GM21447 (cell line): ENCODE measurements at regions not wholly inside any gene's neighbourhood (a gene's known extent, or its start where the extent isn't known, plus 50 kb on each side); places are given as distances from the start of the nearest gene placed in this dataset.
A peak's percentile ranks its signal among the peaks of the same experiment; 100 is the strongest.

ENCODE experiments used
- ATAC-seq: cut with Tn5 transposase; IDR thresholded peaks from one replicate; pipeline ENCODE4 v1.9.1; 2021; ENCODE audit not compliant: unreplicated experiment

DNA sequence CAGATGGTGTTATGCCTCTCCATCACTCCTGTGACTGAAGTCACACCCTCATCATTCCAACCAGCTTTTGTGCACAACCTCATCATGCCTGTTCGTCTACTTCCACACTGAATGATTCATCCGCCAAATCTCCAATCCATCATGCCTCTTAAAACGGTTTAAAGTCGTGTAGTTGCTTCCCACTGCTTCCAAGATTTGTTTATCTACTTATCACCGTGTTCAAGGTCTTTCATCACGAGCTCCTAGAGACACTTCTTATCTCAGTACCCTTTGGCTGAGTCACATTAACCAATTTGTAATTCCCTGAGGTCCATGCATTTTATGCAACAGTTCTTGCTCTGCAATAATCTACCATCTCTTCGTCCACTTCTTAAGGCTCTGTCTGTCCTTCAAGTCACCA is 592.3 kb upstream of the ID2 start:
- ATAC-seq, result no peak

DNA sequence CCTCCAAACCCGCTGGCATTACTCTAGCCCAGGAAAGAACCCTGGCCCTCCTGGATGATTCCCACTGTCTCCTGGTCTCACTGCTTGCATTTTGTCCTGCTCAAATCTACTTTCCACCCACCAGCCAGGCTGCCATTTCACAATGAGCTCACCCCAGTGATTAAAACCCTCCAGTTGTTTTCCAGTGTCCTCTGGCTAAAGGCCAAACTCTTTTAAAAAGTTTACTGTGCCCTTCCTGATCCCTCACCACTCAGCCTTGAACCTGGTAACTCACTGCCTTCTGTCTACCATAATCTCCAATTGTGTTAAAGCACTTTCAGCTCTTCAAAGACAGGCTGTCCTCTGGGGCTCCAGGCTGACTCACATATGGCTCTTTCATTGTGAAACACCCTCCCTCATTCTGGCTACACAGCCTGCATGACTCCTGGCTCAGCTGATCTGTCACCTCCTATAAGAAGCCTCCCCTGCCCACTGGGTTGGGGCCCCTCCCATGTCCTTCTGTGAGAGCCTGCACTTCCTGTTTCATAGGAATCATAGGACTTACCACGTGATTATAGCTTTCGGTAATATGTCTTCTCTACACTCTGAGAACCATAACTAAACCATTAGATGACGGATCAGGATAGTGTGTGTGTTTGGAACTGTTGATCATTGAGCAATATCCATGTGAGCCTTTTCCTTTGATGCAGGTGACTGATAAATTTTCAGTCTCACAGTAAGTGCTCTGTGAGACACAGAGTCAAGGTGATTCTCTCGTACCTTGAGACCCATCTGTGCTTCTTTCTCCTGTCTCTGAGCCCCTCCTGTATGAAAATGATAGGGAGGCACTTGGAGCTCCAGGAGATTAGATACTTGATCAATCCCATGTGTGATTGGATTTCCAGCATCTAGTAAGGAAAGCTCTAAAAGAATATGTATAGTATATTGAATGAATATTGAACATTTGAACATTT is 590.8 kb upstream of the ID2 start:
- no peak for ATAC-seq

DNA sequence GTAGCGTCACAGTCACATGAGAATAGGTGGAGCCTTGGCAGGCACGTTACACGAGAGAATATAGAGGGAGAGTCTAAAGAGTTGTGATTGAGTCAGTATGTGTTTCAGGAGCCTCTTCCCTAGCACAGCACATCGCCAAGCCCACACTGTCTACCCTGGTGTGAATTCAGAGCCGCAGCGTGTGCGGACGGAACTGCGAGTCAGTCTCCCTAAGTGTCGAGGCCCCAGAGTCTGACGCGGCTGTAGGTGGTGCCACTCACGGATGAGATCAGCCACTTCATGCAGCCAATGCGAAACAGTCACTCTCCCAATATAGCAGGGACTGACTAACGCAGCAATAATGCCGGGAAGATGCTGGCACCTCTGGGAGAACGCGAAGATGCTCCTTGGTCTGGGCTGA is 587.3 kb upstream of the ID2 start:
- ATAC-seq, result no peak

DNA sequence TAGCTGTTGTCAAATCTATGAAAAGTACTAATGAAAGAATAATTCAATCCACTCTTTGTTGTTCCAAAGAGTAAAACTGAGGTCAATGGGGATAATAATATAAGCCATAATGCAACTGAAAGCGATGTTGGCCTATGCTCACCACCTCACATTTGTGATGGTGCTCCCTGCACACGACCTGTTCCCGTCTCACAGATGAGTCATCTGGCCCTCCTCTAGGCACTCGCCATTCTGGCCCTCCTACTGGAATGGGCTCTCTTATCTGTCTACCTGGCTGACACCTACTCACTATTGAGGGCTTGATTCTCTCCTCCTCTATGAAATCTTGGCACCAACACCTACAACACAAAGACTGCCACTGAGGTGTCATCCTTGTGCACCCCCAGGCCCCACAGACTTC is 585.9 kb upstream of the ID2 start:
- no peak for ATAC-seq

DNA sequence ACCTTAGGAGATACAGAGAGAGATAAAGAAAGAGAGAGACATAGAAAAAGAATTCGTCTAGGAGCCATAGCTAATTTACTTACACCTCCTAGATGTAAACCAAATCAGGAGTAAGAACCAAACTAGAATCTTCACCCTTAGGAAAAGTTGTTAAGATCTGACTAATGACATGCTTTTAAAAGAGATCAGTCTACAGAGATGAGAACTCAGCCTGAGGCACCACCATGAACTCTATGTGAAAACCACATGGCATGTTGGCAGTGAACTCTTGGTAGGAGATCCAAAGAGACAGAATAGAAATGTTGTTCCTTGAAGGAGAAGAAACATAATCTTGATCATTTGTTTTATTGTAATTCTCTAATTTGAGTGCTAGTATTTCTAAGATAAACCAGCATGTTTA is 585.4 kb upstream of the ID2 start:
- ATAC-seq, result no peak

GRCh38 chr2:8098476-8099266 is 583.2 kb upstream of the ID2 start:
- ATAC-seq, result no peak

- ATAC-seq, result no peak
Observed at GRCh38 chr2:8099267-8099582, 582.6 kb upstream of the ID2 start.

- no peak for ATAC-seq
Observed at GRCh38 chr2:8101614-8102277, 580.1 kb upstream of the ID2 start.

DNA sequence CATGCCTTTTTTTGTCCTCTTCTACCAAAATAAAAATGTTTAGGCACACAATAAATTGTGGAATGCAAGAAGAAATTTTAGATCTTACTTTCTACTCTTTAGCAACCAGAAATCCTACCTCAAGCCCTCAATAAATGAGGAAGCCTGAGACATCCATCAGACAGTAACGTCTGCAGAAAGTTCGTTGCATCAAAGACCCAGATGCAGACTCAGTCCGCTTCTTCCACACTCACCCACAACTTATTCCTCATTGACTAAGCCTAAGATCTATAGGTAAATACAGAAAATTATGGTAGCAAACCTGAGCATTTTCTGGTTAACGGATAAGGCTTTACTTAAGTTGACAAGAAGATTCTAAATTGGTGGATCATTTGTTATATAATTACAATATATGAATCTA is 579.4 kb upstream of the ID2 start:
- no peak for ATAC-seq

- ATAC-seq, result no peak
Observed at GRCh38 chr2:8103085-8103708, 578.7 kb upstream of the ID2 start.

DNA sequence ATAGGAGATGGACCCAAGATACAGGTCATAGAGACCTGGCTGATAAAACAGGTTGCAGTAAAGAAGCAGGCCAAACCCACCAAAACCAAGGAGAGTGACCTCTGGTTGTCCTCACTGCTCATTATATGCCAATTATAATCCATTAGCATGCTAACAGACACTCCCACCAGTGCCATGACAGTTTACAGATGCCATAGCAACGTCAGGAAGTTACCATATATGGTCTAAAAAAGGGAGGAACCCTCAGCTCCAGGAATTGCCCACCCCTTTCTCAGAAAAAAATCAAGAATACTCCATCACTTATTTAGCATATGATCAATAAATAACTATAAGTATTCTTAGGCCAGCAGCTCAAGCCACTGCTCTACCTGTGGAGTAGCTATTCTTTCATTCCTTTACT is 574.7 kb upstream of the ID2 start:
- ATAC-seq, result no peak

DNA sequence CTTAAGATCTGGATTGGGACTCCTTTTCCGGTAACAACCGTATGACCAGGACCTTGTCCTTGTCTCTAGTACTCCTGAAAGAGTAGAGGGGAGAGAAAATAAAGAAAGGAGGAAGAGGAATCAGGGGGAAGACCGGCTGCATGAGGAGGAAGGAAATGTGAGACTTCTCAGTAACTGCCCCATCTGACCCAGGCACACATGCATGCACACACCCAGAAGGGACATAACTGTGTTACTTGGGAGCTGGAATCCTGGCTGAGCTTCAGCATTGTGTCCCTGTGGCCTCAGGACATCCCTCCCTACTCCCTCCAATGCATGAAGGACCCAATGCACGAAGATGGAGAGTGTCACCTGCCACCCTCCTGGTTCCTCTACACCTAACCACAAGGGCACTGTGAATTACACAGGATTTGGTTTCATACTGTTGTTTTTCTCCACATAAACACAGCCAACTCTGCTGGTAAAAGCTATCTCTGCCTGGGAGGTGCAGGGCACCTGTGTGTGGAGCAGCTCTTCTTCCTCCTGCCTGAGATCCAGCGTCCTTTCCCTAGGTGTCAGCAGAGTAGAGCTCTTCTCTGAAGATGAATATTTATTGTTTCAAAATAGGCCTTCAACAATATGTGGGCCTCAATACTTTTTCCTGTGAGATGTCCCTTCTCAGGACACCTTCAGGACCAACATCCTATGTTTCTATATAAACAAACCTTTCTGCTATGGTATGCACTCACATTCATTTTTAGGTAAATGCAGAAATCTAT is 574.1 kb upstream of the ID2 start:
- no peak for ATAC-seq

- no peak for ATAC-seq
Observed at GRCh38 chr2:8110716-8111115, 571.1 kb upstream of the ID2 start.

DNA sequence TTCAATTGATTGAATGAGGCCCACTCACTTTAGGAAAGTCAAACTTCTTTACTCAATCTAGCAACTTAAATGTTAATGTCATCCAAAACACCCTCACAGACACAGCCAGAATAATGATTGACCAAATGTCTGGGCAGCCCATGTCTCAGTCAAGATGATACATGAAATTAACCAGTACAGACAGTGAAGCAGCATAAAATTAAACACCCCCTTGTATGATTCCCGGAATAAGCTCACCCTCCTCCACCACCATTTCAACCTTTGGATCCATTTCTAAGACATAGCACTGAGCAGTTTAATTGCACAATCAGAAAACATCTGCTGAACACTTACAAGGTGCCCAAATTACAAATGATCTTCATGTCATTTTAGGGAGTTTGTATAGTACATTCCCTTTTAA is 570.7 kb upstream of the ID2 start:
- no peak for ATAC-seq

- ATAC-seq, result no peak
Observed at GRCh38 chr2:8115456-8115855, 566.4 kb upstream of the ID2 start.

DNA sequence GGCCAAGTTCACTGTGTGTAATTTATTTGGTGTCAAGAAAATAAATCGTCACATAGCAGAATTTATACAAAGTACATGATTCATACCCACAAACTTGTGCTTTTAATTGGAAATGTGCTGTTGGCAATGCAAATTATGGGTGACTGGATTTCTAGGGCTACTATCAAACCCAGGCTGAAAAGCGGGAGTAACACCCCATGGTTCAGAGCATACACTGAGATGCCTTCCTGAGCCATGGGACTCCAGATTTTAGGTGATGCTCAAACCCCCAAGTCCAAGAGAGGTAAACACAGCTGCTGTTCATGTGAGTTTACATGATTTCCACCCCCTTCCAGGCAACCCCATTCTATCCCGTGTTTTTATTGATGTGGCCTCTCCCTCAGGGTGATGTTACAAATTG is 565.9 kb upstream of the ID2 start:
- no peak for ATAC-seq

- ATAC-seq, result peak; percentile 99
Observed at GRCh38 chr2:8116661-8117060, 565.2 kb upstream of the ID2 start.

DNA sequence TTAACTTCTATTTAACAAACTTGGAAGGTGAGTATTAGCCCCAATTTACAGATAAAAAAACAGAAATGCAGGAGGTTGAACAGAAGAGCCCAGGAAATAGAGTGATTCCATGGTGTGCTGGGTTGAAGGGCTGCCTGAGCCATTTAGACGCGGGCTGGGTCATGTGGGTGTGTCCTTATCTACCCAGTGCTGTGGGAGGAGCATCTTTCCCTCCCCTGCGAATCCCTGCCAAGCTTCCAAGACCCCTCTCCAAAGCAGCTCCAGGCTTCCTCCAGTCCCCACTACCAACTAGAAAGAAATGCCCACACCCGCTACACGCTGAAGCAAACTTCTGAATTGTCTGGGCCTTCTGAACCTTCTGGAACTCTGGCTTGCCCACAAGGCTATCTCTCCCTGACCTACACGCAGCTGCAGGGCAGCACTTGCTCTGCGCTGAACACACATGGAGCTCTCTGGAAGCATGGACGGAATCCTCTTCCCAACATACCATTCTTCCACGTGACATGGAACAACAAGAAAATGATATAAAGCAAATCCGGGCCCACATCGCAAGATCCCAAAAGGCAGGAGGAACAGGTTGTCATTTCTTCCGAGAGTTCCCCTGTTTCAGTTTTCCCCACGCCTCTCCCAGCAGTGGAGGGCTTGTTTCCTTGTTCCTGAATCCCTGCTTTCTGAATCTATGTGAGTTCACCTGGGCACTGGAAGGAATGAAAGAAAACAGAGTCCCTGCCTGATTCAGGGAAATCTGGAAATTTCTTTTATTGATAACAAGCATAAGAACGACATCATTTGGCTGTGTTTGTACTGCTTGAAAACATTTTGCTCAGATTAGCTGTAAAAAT is 562.7 kb upstream of the ID2 start:
- no peak for ATAC-seq

GRCh38 chr2:8119782-8120505 is 561.9 kb upstream of the ID2 start:
- no peak for ATAC-seq
